NCI-H69 (cell line): ENCODE measurements at regions not wholly inside any gene's neighbourhood (a gene's known extent, or its start where the extent isn't known, plus 50 kb on each side); places are given as distances from the start of the nearest gene placed in this dataset.

ENCODE experiments used
- DNase-seq: peaks from one replicate; lab custom pipeline; 2025; lab: John Stamatoyannopoulos, UW

DNA sequence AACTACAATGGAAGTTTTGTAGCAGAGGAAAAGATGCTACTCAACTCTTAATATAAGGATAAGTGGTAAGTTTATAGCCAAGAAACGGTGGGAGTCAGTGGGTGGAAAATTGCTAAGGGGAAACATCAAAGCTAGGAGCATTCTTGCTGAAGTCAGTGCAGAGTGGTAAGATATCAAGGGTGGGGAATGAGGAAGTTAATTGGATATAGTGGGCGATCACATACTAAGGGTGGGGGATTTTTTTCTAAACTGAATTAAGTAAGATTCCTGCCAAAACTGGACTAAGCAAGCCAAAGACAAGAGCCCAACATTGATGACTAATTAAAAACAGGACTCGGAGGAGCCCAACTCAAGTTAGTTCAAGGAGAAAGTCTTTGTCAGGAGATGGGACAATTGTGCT, 525.4 kb downstream of the CCDC85A start:
- DNase-seq, result no peak

- DNase-seq, result peak; percentile 52
Measured at GRCh38 chr2:56713161-56713676, 529.4 kb downstream of the CCDC85A start.

GRCh38 chr2:56713978-56714377, 530.2 kb downstream of the CCDC85A start:
- DNase-seq, result no peak

- no peak for DNase-seq
Measured at GRCh38 chr2:56714400-56714799, 530.6 kb downstream of the CCDC85A start.

DNA sequence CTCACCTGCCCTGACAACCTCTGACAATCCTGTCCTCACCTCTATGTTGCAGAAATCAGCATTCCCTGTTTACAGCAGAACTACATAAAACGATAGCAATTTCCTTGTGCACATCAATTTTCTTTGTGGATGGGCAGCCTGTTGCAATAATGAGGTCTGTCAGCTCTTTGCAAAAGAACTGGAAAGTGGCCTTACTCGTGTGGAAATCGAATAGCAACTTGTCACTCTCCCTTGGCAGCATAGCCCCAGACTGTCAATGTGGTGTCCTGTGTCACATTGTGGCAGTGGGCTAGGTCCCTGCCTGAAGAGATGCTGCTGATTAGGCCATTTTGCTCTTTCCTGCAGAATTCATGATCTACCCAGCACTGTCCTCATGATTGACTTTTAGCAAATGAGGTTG, 531.9 kb downstream of the CCDC85A start:
- no peak for DNase-seq

DNA sequence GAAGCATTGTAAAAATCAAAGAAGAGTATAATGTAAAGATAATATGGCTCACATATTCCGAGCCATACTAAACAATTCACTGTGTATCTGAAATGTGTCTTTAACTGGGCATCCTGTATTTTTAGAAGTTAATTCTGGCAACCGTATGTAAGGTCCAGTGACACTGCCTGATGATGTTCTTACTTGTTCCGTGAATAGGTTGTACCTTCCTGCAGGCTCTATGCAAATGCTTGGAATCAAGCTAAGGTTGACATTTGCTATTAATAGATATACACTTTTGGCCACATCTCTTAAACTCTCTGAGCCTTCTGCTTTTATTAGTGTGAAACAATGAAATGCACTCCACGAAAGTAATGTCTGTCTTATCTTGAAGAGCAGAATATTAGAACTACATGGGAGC, 534.6 kb downstream of the CCDC85A start:
- no peak for DNase-seq

- DNase-seq, result no peak
Measured at GRCh38 chr2:56729212-56729611, 545.4 kb downstream of the CCDC85A start.

DNA sequence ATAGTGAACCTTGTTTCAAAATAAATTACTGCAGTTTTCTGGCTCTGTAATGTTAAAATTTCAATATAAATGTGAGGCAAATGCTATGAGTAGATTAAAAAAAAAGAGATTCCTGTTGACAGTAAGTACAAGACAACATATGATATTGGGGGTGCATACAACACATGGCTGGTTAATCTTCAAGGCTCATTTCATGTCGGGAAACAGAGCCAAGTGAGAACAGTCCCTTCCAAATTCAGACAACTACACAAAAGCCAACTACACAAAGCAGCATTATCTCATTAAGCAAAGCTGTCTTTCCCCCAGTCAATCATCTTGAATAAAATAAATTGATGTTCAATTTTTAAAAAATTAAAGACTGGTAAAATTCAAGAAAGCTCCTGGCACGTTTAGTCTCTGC, 549.2 kb downstream of the CCDC85A start:
- no peak for DNase-seq

GRCh38 chr2:56739413-56739812, 555.6 kb downstream of the CCDC85A start:
- no peak for DNase-seq

DNA sequence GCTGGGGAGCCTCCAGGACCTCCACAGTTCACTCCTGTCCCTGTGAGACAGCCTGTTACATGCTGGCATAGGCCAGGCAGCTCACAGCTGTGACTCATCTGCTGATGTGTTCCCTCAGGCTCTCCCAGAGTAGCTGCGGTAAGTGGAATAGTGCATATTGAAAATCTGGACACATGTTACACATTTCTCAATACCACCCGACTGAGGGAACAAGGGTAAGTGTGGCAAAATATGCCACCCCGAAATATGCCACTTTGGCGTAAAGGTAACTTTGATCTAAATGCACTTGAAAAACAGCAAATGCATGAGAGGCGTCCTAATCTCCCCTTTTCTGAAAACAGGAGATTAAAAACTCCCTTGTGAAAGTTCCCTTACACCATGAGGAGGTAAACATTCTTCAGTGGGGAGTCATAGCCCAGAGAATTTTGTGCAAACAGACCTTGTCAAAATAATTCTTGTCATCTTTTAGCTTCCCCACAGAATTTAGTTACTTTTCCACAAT, 557.9 kb downstream of the CCDC85A start:
- DNase-seq, result no peak

GRCh38 chr2:56743807-56744206, 560.0 kb downstream of the CCDC85A start:
- DNase-seq, result no peak

DNA sequence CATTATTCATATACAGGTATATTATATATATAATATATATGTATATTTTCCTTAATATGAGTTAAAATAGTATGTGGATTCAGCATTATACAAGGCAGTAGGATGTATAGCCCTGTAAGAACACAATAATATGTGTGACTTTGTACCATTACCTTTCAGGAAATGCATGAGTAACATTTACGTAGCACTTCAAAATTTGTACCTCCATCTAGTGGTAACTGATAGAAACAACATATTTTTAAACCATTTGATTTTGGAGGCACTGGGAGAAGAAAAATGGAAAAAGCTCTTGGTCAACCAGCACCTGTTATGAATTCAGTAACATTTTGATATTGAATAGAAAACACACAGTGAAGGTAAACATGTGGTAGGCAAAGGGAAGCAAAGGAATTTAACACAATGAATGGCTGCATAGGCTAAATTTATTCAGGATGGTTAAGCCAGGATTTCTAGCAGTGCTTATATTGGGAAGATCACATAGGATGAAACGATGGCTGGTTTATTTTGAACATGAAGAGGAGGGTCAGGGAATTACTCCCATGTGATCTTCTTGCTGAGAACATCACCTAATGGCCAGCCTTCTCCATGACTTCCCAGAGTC, 565.5 kb downstream of the CCDC85A start:
- DNase-seq, result peak; percentile 56

DNA sequence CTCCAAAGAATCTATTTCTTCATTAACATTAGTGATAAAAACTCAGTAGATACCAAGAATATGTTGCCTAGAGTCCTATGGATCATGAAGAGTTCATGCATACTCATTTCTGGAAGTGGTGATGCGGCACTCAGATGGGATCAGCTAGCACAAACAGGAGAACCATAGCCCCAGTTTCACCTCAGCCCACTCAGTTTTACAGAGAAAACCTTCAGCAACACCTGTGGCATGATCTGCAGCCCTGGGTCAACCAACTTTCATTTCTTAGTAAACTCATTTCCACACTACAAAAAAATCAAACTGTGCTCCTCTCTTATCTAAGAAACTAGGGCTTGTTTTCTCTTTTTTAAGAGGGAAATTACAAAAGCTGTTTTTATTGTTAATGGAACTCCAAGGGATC, 569.4 kb downstream of the CCDC85A start:
- DNase-seq, result no peak

- DNase-seq, result peak; percentile 24
Measured at GRCh38 chr2:56754066-56754615, 570.4 kb downstream of the CCDC85A start.

- DNase-seq, result no peak
Measured at GRCh38 chr2:56754627-56755026, 570.8 kb downstream of the CCDC85A start.

DNA sequence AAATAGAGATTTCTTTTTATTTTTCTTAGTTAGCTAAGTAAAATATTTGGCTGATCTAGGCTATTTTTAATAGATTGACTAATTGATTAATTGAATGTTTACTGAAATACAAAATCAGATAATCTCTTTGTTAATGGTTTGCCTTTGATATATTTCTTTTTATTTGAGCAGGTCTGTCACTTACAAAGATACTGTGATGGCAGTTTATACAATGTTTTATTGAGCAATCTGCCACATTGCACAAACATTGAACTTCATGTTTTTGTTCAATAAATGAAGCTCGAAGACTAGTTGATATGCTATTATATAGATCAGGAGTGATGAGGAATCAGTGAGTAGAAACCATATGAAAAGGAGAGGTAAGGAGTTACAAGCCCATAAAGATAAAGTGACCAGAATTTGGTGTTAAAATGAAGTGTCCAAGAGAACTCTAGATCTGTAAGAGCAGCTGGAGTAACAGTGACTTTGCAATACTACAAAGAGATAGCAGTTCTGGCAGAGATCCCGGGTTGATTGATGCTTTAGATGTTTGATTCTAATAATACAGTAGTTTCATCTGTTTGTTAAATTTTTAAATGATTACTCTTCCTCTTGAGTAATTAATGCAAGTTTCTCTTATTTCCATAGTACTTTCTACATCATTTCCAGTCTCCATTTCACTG, 574.2 kb downstream of the CCDC85A start:
- DNase-seq, result peak; percentile 1

DNA sequence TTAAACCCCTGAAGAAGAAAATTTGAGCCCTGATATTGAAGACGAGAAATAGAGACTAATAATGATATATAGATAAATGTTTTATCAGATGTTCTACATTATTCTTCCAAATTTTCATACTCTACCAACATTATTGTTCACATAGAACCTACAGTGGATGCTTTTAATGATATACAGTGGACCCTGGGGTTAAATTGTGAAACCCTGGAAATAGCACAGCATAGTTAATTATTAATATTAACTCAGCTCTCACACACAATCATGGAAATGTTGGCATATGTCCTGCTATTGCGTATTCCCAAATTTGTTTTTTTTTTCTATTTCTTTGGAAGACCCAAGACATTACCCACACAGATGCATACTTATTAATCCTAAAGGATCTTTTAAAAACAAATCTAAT, 579.9 kb downstream of the CCDC85A start:
- no peak for DNase-seq

GRCh38 chr2:56768973-56769372, 585.2 kb downstream of the CCDC85A start:
- DNase-seq, result no peak

DNA sequence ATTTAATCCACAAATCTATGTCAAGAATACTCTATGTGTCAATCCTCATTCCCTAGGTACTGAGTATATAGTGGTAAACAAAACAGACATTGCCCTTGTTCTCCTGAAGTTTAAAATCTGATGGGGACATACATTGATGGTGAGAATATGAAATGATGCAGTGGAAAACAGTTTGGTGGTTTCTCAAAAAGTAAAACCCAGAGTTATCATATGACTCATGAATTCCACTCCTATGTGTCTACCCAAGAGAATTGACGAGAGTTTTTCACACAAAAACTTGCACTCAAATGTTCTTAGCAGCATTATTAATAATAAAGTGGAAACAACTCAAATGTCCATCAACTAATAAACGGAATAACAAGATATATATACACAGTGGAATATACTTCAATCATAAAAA, 586.7 kb downstream of the CCDC85A start:
- no peak for DNase-seq

DNA sequence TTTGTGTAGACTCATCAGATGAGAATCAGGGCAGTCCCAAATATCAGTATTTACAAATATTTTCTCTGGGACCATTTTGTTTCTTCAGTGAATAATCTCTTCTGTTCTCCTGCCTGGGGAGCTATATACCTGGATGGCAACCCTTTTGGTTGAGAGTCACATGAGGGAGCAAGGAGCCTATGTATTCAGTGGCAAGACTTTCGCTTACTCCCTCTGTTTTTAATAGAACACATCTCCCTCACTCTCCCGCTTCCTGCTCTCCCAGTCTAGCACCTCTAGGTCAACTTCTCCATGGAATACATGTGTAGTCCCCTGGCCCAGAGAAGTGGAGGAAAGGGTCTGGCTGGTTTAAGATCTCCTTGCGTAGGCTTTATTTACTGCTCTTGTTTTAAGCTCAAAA, 600.3 kb downstream of the CCDC85A start:
- DNase-seq, result no peak

GRCh38 chr2:56801214-56801613, 617.4 kb downstream of the CCDC85A start:
- DNase-seq, result no peak

DNA sequence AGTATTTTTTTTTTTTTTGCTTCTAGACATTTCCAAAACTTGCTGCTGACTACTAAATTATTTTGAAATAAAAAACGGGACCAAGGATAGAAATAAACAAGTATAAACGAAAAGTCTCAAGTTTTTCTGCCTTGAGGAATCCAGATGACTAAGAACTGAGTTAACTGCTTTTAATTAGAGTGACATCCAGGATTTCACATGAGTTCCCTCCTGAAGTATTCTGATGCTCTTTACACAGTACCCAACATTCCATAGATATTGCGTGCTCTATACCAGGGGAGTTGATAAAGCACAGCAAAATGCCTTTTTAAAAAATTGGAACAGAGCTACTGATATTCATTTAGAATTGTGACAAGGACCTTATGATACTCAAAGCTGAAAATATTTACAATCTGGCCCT, 618.0 kb downstream of the CCDC85A start:
- DNase-seq, result no peak

DNA sequence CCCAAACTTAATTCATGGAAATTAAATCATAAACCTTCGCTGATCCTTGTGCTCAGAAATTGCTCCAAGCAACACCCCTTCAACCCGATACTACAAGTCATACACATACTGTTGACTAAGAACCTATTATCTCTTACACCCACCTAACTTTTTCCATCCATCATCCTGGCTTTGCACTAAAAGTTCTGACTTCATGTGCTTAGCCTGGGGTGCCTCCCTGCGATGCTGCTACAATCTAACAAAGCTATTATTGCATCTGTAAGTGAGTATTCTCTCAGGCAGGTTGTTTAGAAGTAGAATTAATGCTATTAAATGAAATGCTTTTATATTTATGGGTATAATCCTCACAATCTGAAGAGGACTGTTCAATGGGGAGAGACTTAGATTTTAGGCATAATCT, 619.8 kb downstream of the CCDC85A start:
- DNase-seq, result no peak
